Heart right ventricle (tissue), 16 donors: ENCODE measurements at regions not wholly inside any gene's neighbourhood (a gene's known extent, or its start where the extent isn't known, plus 50 kb on each side); places are given as distances from the start of the nearest gene placed in this dataset.

Experiments
- ATAC-seq, 8 donors: fragments of 200-7000 bp; cut with Tn5 transposase; one replicate each; pipeline ENCODE4 v1.9.1; 2020; ENCODE audit warnings: mild to moderate bottlenecking in 8 of 8, moderate library complexity in 8 of 8, moderate number of reproducible peaks in 1 of 8
- DNase-seq, 2 donors: peaks; one replicate each; pipeline ENCODE4 v3.0.0-alpha.2; 2020
- H3K27ac ChIP-seq, 10 donors: fragments of 200-600 bp; sonication (generic) in 2 of 10; one replicate each; pipeline versions ENCODE4 v1.5.0 to v1.8.0; 2020 to 2022; ENCODE audit warnings: mild to moderate bottlenecking in 3 of 10
- H3K27me3 ChIP-seq, 7 donors: fragments of 200-600 bp; one replicate each; pipeline ENCODE4 v1.8.0; 2021 to 2022; ENCODE audit warnings: mild to moderate bottlenecking in 2 of 7
- H3K36me3 ChIP-seq, 9 donors: fragments of 200-600 bp; sonication (generic) in 1 of 9; one replicate each; pipeline versions ENCODE4 v1.5.0 to v1.8.0; 2020 to 2022; ENCODE audit warnings: mild to moderate bottlenecking in 2 of 9
- H3K4me1 ChIP-seq, 9 donors: fragments of 200-600 bp; sonication (generic) in 1 of 9; one replicate each; pipeline versions ENCODE4 v1.5.0 to v1.8.0; 2020 to 2022; ENCODE audit warnings: mild to moderate bottlenecking in 4 of 9
- H3K4me3 ChIP-seq, 10 donors: fragments of 200-600 bp; sonication (generic) in 2 of 10; one replicate each; pipeline versions ENCODE4 v1.5.0 to v1.8.0; 2020 to 2022; ENCODE audit warnings: mild to moderate bottlenecking in 7 of 10, moderate library complexity in 2 of 10
- H3K9me3 ChIP-seq, 11 donors: fragments of 200-600 bp in 10 of 11; sonication (generic) in 2 of 11; one replicate each; pipeline versions ENCODE4 v1.5.0 to v1.8.0; 2013 to 2022; ENCODE audit warnings: mild to moderate bottlenecking in 2 of 11, control low read depth in 1 of 11, moderate library complexity in 1 of 11
- WGBS, 2 donors: extraction: QIAGEN DNeasy Blood & Tissue Kit; methylation state at CpG; one replicate each; pipeline ENCODE4 v1.1.7; 2013; ENCODE audit warnings: inconsistent platforms in 1 of 2; 5-methylcytosine and 5-hydroxymethylcytosine counted together
- intact Hi-C, 10 donors: fragments of 100-400 bp; cut with DNase I; formaldehyde crosslinking; loops; one replicate each; pipeline versions ENCODE4 v1.11.1 to v1.14.2; 2022
- TF ChIP-seq, protein P1 (sequence below), 9 donors: fragments of 200-600 bp; sonication (generic) in 2 of 9; IDR thresholded peaks; one replicate each; pipeline versions ENCODE4 v1.5.0 to v1.8.0; 2021 to 2022; ENCODE audit warnings: antibody characterized with exemption in 9 of 9, mild to moderate bottlenecking in 5 of 9, moderate library complexity in 1 of 9
- donor health status: Arrhythmogenic right ventricular cardiomyopathy.
- donor health status: ischemic (EF 13 %, LVEDD 7.1; RV severe dilation, severe dysfunction).
- donor health status: healthy with polysubstance abuse.
- donor health status: DM: no; HTN: yes; CAD: no.
- donor health status: DM: no; HTN: no; CAD: no.
- donor health status: ischemic (EF 25% LVEDD 6.9; RV normal size, moderate dysfunction).
- donor health status: ischemic (EF 25% LVEDD 5.7; RV mildly dilated, moderate dysfunction).
- donor health status: healthy.
- donor health status: DM: yes; HTN: yes; CAD: no.
- donor health status: Ischemic cardiomyopathy.
- donor health status: ischemic (EF 35%, LVEDD 5.7; RV mildly dilated, moderate dysfunction).
- donor health status: nonischemic (EF 11% LVEDD 7.7; RV severe dilation, severe dysfunction).
- donor health status: DM: yes; HTN: yes; CAD: no.
- donor health status: PGD.
- donor health status: ischemic (EF 29% LVEDD 5.4; RV normal size, mild dysfunction).
- donor health status: nonischemic (EF 23%, LVEDD 6.1; RV moderate dilation, normal function).

DNA sequence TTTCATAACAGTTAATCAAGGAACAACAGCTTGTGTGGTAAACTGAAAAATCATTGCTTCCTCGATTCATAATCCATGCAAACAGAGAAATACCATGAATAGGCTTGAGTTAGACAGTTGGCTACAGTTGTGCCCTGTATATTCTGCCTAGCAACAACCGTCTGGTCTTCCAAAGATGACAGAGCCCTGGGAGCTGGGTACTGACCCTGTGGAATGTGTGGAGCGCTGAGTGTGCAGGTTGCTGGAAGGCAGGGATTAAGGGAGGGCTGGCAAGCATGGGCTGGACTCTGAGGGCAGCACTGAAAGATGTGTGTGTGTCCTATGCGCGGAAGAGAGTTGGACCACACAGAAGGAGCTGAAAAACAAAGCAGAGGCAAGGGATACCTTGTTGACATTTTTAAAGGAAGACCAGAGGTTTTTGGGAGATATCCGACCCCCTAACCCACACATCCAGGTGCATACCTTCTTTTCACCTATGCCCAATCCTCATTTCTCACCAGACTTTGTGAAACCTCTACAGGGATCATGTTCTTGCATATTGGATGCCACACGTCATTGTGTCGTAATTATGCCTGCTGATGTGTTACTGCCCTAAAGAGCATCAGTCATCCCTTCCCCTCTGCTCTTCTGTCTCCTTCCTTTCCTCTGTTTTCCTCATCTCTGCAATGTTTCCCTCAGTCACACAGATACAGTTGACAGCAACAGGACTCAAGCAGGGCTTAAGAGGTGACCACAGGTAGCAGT is 58.2 kb upstream of the VGLL2 start:
- peaks cover 0 to 4% (median 0%) of the 10 kb centered on the region in 11 donors for H3K9me3 ChIP-seq
- 44 to 45% methylated on average over 8 of the region's 8 CpGs for WGBS, 2 donors
- intact Hi-C loops, result no loop called here
- ATAC-seq (peak; percentile 53 to 93 (median 88)), DNase-seq (peak; percentile 13 to 28)
- peak overlapping the region in 1 of 10 donors; percentile 47 for H3K27ac ChIP-seq
- no peaks in the 10 kb centered on the region for H3K36me3 ChIP-seq
- TF ChIP-seq, protein P1, sequence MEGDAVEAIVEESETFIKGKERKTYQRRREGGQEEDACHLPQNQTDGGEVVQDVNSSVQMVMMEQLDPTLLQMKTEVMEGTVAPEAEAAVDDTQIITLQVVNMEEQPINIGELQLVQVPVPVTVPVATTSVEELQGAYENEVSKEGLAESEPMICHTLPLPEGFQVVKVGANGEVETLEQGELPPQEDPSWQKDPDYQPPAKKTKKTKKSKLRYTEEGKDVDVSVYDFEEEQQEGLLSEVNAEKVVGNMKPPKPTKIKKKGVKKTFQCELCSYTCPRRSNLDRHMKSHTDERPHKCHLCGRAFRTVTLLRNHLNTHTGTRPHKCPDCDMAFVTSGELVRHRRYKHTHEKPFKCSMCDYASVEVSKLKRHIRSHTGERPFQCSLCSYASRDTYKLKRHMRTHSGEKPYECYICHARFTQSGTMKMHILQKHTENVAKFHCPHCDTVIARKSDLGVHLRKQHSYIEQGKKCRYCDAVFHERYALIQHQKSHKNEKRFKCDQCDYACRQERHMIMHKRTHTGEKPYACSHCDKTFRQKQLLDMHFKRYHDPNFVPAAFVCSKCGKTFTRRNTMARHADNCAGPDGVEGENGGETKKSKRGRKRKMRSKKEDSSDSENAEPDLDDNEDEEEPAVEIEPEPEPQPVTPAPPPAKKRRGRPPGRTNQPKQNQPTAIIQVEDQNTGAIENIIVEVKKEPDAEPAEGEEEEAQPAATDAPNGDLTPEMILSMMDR (IDR thresholded peaks at IDR 0.05), result no peak
- peaks cover 0 to 7% (median 0%) of the 10 kb centered on the region in 9 donors for H3K4me1 ChIP-seq
- H3K27me3 ChIP-seq, result no peaks in the 10 kb centered on the region
- no peak overlapping the region for H3K4me3 ChIP-seq

DNA sequence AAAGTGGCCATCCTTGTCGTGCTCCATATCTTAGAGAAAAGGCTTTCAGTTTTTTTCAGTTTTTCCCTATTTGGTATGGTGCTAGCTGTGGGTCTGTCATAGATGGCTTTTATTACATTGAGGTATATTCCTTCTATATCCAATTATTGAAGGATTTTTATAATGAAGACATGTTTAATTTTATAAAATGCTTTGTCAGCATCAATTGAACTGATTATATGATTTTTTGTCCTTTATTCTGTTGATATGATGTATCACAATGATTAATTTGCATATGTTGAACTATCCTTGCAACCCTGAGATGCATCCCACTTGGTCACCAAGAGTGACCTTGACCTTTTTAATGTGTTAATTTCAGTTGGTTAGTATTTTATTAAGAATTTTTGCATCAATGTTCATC is 55.1 kb upstream of the VGLL2 start:
- 61 to 75% methylated on average over 1 of the region's 1 CpG for WGBS, 2 donors
- no peak overlapping the region for H3K4me3 ChIP-seq
- H3K9me3 ChIP-seq, result peaks cover 0 to 7% (median 0%) of the 10 kb centered on the region in 11 donors
- H3K27ac ChIP-seq, result no peak overlapping the region
- DNase-seq, result no peak
- TF ChIP-seq, protein P1 (IDR thresholded peaks at IDR 0.05), result no peak
- intact Hi-C loops, result no loop called here
- H3K36me3 ChIP-seq, result no peaks in the 10 kb centered on the region
- H3K27me3 ChIP-seq, result no peaks in the 10 kb centered on the region
- ATAC-seq, result no peak
- H3K4me1 ChIP-seq, result peaks cover 0 to 7% (median 0%) of the 10 kb centered on the region in 9 donors

DNA sequence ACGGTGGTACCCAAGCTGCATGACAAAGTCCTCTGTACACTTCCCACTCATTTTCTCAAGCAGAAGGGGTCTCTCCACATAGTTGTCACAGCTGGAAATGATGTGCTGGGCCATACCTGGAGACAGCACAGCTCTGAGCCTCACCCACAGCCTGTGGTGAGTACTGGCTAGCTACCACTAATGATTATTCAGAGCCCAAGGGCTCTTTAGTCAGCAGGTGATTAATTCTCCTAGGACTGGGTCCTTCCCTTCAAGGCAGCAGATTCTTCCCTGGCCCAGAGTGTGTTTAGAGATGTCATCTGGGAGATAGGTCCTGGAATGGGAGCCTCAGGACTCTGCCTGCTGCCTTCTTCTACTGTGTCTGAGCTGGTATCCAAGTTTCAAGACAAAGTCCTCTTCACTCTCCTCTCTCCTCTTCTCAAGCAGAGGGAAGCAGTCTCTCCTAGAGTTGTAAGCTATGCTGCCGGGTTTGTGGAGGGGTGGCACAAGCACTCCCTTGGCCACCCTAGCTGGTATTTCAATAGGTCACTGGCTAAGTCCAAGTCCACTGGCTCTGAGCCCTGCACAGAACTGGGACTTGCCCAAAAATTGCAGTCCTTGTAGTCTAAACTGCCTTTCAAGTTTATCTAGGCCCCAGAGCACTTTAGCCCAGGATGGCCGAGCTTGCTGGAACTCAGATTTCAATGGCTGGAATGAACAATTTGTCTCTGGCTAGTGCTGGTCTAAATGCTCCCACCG is 49.8 kb upstream of the VGLL2 start:
- WGBS, 2 donors, result 54 to 71% methylated on average over 4 of the region's 4 CpGs
- DNase-seq (no peak), ATAC-seq (peak in 3 of 8 donors; percentile 17 to 23 (median 20))
- Histone ChIP-seq H3K27me3 (no peaks in the 10 kb centered on the region), H3K4me3 (no peak overlapping the region), H3K4me1 (no peaks in the 10 kb centered on the region), H3K36me3 (no peaks in the 10 kb centered on the region), H3K9me3 (peaks cover 0 to 3% (median 0%) of the 10 kb centered on the region in 11 donors), H3K27ac (no peak overlapping the region)
- intact Hi-C loops, result no loop called here
- TF ChIP-seq, protein P1 (IDR thresholded peaks at IDR 0.05), result no peak
